NOMO-1 (cell line): ENCODE measurements at regions not wholly inside any gene's neighbourhood (a gene's known extent, or its start where the extent isn't known, plus 50 kb on each side); places are given as distances from the start of the nearest gene placed in this dataset.

Experiments used
- DNase-seq, 2 experiments: peaks; one replicate each; lab custom pipeline; 2025; ENCODE audit not compliant: unreplicated experiment in 2 of 2; lab: John Stamatoyannopoulos, UW

DNA sequence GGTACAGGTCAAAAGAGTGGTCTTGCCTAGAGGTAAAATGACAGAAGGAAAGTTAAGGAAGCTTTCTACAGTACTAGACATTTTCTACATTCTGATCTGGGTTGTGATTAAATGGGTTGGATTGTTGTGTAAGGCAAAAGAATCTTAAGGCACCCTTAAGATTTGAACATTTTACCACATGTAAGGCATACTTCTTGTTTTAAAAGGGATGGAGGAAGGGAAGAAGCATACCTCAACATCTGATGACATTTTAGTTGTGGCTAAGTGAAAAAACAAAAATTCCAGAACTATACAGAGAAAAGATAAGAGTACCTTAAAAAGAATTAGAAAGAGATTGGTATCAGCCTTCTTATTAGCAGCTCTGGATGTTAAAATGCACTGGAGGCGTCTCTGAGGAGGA lies 356.0 kb upstream of the CADM1 start:
- no peak for DNase-seq

DNA sequence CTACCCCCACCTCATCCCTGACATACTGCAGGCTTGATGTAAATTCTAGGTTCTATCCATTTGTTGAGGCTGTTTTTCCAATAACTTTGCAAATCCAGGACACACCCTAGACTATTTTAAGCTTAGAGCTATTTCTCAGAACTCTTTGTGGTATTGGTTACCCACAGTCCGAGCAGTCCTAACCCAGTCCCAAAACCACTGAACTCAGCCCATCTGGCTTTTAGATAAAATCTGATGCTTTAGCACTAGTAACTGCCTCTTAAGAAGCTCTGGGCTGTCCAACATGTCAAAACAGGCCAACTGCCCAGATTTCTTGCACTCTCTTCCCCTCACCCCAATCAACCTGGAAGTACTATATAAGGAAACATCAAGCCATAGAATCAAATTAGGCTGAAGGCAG lies 344.4 kb upstream of the CADM1 start:
- no peak for DNase-seq

DNA sequence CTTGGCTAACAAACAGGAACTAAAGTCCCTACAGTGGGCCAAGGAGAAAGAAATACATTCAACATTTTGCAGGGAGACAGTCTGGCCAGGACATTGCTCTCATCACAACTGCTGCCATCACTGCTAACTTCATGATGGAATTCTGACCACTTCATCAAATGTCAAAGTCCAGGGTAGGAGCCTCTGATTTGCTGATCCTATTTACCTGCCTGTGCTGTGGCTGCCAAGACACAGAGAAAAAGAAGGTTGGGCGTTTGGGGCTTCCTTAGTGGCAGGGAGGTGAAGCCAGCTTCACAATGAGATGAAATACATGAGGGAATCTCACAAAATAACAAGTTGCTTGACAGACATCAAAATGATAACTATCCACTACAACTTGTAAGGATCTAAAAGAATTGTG lies 343.9 kb upstream of the CADM1 start:
- DNase-seq: no peak

DNA sequence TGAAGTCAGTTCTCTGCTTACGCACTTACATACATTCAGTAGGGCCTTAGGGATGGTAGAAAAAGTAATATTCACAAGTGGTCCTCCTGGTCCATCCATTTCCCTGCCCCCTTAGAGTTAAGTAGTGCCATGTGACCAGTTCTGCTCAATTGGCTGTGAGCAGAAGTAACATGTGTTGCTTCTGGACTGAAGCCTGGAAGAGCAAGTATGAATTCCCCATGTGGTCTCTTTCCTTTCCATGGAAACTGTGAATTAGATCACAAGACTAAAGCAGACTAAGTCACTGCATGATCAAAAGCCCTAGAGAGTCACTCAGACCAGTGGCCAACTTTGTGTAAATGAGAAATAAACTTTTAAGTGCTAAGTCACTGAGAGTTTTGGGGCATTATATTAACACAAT lies 341.7 kb upstream of the CADM1 start:
- no peak for DNase-seq

DNA sequence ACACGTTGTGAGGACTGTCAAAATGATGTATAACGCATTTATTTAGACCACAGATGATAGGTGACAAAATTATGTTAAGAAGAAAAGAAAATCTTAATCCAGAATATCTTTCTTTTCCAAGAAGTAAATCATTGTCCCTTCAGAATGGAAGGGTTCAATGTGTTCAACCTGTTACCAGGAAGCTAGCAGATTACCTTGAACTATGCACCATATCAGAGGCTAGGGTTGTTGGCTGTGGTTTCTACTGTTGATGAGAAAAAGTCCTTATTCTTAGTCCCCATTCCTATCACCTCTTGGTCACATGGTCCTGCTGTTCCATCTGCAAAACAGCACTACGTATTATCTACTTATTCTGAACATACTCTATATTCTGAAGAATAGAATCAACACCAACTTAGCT lies 339.5 kb upstream of the CADM1 start:
- DNase-seq: no peak

DNA sequence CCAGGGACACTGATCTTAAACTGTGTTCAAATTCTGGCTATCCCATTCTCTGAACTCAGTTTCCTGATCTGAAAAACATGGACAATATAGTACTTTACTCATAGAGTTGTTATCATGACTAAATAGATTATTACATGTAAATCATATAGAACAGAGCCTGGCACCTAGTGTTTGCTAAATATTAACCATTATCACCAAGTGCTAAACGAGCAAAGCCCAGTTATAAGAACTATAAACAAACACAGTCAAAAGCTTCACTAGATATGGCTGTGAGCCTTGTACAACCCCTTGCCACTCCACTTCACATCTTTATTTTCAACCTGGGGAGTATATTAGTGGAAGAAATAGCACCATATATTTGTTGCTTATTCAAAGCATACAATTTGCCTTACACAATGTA lies 338.9 kb upstream of the CADM1 start:
- DNase-seq: no peak

DNA sequence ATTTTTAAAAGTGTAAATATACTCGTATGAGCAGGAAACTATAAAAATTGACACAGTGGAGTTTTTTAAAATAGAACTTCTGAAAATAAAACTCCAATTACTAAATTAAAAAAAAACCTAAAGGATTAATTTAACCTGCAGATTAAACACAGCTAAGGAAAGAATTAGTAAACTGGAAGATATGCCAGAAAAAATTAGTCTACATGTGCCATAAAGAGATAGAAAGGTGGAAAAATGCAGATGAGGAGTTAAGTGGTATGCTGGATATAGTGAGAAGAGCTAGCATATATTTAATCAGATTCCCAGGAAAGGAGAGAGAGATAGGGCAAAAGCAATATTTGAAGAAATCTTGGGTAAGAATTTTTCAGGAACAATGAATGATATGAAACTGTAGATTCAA lies 315.8 kb upstream of the CADM1 start:
- no peak for DNase-seq

DNA sequence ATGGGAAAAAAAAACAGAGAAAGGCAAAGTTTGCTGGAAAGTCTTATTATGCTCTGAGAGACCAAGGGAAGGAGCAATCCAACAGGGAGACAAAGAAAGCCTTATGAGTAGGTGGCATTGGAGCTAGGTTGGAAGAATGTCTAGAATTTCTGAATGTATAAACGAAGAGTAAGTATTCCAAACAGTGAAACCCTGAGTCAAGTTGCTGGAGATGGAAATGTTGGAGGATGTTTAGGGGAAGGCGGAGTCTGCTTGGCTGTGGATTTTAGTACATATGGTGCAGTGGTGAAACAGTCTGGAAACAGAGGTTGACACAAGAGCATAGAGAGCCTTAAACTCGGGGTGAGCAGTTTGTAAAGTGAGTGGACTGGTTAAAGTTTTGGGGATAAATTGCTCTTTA lies 314.8 kb upstream of the CADM1 start:
- no peak for DNase-seq

DNA sequence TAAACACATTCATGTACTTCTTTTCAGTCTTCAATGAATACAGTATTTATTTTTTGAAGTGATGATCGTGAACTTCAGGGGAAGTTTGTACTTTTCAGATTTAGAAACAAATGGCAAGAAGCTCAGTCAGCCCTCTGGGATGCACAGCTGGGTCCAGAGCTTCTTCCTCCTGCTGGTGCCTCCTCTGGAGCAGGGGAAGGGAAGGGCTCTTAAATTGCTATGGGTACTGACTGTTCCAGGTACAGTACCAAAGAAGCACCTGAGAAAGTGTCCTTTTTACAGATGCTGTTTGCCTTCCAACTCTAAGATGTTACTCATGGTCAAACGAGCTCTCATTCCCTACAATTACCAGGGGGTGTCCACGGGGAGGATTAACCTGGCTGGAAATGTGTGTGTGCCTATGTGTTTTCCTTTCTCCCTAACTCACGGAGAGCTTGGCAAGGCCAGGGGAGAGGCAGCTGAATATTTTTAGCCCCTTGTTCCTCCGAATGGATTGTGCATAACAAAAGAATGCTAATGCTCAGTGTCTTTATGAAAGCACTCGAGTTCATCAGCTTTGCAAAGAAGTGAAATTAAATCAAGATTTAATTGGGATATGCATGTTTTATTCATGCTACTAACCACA lies 313.7 kb upstream of the CADM1 start:
- DNase-seq: no peak

DNA sequence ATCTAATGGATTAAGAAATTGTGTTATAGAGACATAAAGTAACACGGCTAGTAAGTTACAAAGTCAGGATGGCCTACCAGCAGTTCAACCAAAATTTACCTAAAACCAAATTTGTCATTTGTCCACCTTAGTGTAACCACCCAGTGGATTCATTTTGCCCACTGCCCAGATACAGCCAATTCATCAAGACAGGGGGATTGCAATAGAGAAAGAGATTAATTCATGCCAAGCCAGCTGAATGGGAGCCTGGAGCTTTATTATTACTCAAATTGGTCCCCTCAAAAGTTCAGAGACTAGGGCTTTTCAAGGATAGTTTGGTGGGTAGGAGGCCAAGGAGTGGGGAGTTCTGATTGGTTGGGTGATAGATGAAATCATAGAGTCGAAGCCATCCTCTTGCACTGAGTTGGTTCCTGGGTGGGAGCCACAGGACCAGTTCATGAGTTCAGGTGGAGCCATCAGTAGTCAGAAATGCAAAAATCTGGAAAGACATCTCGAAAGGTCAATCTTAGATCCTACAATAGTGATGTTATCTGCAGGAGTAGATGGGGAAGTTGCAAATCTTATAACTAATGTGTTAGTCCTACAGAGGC lies 304.2 kb upstream of the CADM1 start:
- DNase-seq: no peak

DNA sequence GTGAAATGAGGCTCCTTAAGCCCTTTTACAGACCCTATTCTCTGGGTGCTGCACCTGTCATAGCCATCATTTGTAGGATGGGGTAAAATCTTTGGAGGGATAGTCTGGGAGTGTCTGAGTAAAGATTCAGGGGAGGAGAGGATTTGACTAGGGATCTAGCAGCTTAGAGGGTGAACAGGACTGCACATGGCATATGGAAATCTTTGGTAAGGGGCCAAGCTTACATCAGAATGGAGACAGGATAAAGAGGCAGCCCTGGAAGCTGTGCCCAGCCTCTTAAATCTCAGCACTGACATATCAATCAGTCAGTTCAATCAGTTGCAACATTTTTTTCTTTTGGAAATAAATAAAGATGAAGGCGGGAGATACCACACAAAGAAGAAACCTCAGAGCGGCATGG lies 301.8 kb upstream of the CADM1 start:
- DNase-seq: no peak

DNA sequence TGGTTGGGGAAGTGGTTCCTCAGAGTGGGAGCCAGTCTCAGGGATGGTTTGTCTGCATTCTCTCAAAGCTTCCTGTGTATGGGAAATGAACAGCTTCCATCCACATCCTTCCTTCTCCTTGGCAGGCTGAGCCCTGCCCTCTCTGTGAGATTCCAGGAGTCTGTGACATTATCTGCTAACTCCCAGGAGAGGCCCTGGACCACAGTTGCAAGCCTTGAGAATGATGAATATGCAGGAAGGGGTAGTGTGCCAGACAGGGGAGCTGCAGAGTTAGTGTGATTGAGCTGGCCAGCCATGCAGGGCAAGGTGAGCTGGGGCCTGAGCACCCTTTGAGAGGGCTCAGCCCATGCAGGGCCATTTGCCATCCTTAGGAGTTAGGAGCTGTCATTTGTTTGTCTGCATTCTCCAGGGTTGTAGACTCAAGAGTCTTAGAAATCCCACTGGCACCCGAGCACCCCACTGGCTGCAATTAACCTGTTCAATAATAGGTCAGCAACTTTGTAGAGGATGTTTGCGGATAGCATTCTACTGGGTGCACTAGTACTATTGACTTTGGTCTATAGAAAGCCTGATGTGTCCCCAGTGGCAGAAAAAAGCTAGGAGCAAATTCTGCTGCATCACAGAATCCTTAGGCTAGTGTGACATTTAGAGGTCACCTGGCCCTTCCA lies 299.0 kb upstream of the CADM1 start:
- DNase-seq: no peak

DNA sequence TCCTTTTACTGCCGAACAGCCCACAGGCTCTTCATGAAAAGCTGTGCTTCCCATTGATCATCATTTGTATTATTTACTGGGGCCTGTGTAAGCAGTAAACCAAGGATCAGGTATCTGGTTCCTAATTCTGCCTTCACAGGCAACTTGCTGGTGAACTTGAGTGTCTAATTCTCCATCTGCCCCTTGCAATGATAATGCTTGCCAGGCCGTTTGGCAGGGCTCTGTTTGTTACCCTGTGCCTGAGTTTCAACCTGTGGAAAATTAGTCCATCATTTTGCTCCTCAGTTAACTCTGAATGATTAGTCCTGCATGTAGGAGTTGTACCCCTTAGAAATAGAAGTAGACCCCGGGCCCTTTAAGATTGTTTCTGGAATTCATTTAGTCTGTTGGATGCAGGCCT lies 298.4 kb upstream of the CADM1 start:
- no peak for DNase-seq

DNA sequence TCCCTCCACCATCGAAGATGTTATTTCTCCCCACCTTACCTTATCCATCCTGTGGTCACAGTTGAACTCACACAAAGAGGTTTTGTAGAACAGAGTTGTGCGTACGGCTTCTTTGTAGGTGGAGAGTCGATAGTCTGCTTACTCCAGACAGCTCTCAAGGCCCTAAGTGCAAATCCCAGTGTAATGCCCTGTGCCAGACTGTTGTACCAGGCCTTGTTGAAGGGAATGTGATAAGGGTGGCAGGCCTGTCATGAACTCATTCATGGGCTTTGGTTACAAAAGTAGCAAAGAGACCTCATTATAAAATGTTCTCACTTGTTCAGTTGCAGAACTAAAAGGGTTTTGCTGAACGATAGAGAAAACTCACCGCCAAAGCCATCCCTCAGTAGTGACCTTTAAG lies 288.7 kb upstream of the CADM1 start:
- no peak for DNase-seq

DNA sequence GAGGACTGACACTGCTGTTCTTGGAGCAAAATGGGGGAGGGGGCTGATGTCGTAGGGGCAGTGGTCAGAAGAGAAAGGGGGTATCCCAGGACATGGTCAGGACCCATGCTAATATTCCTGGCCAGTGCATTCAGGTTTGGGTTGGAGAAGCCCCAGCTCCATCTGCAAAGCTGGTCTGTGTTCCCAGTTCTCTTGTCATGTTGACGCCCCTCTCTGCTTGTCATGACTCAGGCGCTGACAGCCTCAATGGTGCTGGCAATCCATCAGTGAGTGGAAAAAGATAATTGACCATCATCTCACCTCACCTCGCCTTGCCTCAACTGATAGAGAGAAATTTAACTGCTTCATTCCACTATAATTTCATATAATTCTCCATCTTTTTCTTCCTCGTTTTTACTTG lies 283.1 kb upstream of the CADM1 start:
- no peak for DNase-seq

DNA sequence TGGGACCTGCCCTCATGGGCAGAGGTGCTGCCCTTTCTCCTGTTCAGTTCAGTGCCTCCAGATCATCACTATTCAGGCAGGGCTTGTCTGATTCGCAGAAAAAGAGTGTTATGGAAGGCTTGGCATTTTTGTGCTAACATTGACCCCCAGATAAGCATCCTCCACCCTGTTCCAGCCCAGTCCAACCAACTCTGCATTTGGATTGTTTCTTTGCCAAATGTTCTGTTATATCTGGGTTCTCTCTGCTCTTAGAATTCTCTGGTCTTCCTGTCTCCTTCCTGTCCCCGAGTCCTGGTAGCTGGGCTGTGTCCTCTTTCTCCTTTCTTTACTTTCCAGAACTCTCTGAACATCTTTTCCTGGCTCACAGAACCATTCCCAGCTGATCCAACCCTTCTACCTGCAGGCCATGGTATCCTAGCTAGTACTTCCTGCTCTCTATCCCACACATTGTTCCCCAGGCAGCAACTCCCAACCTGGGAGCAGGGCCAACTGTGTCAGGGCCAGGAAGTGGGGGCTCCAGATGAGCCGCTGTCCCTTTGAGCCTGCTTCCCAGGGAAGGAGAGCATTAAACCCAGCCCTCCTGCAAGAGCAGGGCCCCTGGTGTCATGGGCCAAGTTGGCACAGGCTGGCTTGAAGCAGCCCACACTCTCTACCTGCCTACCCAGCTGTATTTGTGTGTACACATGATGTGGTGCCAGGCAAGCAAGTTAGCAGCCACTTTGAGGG lies 280.7 kb upstream of the CADM1 start:
- DNase-seq: no peak

DNA sequence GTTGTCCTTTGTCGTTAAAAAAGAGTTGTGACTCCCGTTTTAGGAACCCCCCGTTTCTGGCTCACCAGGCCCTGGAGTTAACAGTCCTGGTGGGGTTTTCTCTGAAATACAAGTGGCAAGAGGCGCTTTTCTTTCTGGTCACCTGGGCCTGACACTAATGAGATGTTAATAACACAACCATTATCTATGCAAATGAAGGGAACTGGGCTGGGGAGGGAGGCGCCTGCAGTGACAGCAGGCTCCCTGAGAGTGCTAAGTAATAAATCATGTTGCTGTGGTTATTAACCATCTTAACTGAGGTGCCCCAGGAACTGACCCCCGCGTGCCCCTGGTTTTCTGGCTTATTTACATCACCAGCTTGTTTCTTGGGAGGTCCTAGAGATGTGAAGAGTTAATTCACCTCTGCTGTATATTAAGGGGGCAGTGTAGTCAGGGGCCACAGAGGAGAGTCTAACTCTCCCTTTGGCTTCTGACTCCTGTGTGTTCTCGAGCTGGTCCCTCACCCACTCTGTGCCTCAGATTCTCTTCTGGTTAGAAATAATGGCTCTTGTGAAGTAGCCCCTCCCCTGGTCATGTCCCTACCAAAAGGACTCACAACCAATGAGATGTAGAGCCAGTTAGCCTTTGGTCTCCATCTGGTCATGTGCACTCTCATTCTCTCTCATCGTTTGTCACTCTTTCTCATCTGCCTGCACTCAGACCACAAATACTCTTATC lies 276.6 kb upstream of the CADM1 start:
- DNase-seq: no peak

DNA sequence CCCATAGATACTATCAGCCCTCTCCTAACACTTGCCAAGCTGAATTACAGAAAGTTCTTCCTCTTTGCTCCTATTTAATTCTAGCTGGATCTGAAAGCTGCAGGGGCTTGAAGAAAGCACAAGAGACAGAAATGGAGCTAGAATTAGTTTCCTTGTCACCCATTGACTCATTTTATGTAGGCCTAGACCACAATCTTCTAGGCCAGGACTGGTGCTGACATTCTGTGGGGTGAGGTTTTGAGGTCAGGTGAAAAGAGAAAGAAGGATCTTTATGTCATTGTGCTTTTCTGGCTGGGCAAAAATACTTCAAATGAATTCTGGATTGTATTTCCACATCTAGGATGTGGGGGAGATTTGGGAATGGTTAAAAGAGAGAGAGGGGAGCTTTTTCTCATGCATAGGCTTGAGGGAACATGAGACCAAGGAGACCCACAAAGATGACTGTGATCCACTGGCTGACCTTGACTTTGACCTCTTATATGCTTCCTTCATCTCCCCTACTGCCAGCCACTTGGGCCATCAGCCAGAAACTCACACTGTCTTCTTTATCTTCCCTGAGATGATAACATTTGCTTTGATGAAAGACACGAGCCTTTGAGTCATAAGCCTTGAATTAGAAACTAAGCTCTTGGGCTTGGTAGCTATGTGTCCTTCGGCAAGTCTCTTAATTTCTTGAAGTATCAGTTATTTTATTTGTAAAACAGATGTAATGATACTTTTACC lies 274.9 kb upstream of the CADM1 start:
- DNase-seq: no peak

DNA sequence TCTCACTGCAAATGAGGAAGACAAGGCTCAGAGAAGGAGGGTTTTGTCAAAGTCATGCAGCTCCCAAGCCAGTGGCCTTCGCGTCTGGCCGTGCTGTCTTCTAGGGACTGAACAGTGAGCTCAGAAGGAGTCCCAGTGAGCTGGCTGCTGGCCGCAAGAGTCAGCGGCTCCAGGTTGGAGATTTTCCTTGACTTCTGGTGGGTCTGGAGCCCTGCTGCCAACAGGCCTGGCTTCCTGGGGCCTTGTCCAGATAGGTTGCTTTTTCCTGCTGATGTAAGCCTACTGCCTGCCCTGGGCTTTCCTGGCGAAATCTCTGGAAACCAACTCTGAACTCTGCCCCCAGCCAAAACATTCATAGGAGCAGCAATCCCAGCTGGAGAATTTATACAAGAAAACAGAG lies 272.7 kb upstream of the CADM1 start:
- no peak for DNase-seq

DNA sequence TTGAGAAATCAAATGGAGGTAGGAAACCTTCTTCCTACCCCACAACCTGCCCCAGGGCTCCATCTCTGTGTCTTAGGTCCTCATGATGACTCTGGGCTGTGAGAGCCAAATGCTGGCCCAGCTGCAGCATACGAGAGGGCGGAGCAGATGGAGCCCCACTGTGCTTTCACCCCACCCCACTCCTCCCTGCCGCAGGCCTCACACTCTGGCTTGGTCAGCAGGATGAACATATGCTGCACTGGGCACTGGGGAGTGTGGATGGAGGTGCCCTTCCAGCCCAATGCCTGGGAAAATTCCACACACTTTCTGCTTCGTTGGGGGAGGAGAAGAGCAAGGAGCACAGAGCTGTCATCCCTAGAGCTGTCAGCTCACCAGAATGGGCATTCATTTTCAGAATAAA lies 271.6 kb upstream of the CADM1 start:
- no peak for DNase-seq

DNA sequence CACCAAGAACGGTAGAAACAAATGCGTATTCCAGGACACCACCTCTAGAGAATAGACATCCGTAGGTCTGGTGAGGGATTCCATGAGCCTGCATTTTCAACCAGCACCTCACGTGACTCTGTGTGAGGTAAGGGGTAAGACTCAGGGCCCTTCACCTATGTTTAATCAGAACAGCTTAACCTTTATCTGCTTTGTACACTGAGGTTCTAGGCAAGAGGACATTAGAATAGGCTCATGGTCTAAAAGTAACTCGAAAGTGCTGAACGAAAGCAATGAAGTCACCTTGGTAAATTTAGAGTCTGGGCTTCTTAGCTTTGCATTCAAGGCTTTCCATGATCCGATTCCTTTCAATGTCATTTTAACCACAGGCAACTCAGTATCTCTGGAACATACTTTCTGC lies 270.5 kb upstream of the CADM1 start:
- no peak for DNase-seq
